BE2C (cell line): ENCODE measurements at regions not wholly inside any gene's neighbourhood (a gene's known extent, or its start where the extent isn't known, plus 50 kb on each side); places are given as distances from the start of the nearest gene placed in this dataset.

Source experiments
- DNase-seq: peaks from one replicate; pipeline ENCODE4 v3.0.0-alpha.2; 2020
- H3K27me3 ChIP-seq: fragments of 250-450 bp; sonication (Bioruptor Pico); 2 replicates; pipeline ENCODE4 v1.5.1; 2020; ENCODE audit warnings: mild to moderate bottlenecking
- H3K36me3 ChIP-seq: fragments of 250-450 bp; sonication (Bioruptor Pico); 2 replicates; pipeline ENCODE4 v1.5.1; 2020; ENCODE audit warnings: mild to moderate bottlenecking
- H3K4me1 ChIP-seq: fragments of 250-450 bp; sonication (Bioruptor Pico); 2 replicates; pipeline ENCODE4 v1.5.1; 2020
- H3K4me3 ChIP-seq: 2 replicates; pipeline ENCODE4 v1.5.1; 2011; ENCODE audit warnings: low read depth, low read length
- H3K9me3 ChIP-seq: fragments of 250-450 bp; sonication (Bioruptor Pico); 2 replicates; pipeline ENCODE4 v1.5.1; 2020
- CTCF ChIP-seq: IDR thresholded peaks from 2 replicates; pipeline ENCODE4 v1.5.1; 2012; ENCODE audit warnings: mild to moderate bottlenecking, low read depth, low read length

GRCh38 chr2:133713049-133713580 lies 144.9 kb upstream of the NCKAP5 start:
- DNase-seq, result peak; percentile 10
- H3K4me1 ChIP-seq, result peaks cover 35% of the 10 kb centered on the region
- H3K4me3 ChIP-seq, result no peak overlapping the region
- H3K36me3 ChIP-seq, result no peaks in the 10 kb centered on the region
- H3K27me3 ChIP-seq, result no peaks in the 10 kb centered on the region
- H3K9me3 ChIP-seq, result peaks cover 2% of the 10 kb centered on the region; the same call in 1 of the 2 replicates
- no peak for TF ChIP-seq CTCF

GRCh38 chr2:133716166-133716565 lies 147.9 kb upstream of the NCKAP5 start:
- no peak for DNase-seq
- Histone ChIP-seq H3K9me3 (no peaks in the 10 kb centered on the region), H3K27me3 (no peaks in the 10 kb centered on the region), H3K4me3 (no peak overlapping the region), H3K36me3 (no peaks in the 10 kb centered on the region), H3K4me1 (peaks cover 32% of the 10 kb centered on the region)
- TF ChIP-seq CTCF, result no peak

DNA sequence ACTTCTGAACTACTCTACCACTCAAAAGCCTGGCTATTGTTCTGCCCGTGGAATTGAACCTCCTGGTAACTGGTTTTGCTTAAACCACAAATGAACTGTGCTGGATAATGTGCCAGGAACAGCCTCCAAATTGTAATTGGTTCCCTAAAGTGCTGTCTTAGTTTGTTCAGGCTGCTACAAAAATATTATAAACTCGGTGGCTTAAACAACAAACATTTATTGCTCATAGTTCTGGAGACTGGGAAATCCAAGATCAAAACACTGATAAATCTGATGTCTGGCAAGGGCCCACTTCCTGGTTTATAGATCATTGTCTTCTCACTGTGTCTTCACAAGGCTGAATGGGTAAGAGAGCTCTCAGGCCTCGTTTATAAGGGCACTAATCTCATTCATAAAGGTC lies 149.2 kb upstream of the NCKAP5 start:
- no peaks in the 10 kb centered on the region for H3K36me3 ChIP-seq
- no peaks in the 10 kb centered on the region for H3K9me3 ChIP-seq
- DNase-seq, result no peak
- TF ChIP-seq CTCF, result no peak
- peaks cover 24% of the 10 kb centered on the region for H3K4me1 ChIP-seq
- no peaks in the 10 kb centered on the region for H3K27me3 ChIP-seq
- no peak overlapping the region for H3K4me3 ChIP-seq

DNA sequence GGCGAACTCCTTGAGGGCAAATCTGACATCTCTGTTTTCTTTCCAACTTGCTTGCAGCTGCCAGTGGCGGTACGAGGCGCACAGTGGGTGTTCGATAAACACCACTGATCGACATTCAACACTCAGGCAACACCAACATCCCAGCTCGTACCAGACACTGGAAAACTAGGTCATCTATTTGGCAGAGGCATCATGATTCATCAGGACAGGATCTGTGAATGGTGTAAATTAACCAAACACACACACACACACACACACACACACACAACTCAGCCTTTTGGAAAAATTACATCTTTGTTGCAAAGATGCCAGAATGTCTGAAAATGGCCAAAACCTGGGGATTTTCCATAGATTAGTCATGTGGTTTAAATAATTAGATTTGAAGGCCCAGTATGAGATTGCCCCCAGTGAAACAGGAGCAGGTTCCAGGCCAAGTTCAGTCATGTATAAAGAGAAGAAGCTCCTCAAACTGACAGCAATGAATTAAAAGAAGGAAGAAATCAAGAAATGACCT lies 150.5 kb upstream of the NCKAP5 start:
- H3K27me3 ChIP-seq, result no peaks in the 10 kb centered on the region
- H3K9me3 ChIP-seq, result no peaks in the 10 kb centered on the region
- H3K36me3 ChIP-seq, result no peaks in the 10 kb centered on the region
- peaks cover 18% of the 10 kb centered on the region for H3K4me1 ChIP-seq
- no peak overlapping the region for H3K4me3 ChIP-seq
- no peak for TF ChIP-seq CTCF
- peak; percentile 63 for DNase-seq

DNA sequence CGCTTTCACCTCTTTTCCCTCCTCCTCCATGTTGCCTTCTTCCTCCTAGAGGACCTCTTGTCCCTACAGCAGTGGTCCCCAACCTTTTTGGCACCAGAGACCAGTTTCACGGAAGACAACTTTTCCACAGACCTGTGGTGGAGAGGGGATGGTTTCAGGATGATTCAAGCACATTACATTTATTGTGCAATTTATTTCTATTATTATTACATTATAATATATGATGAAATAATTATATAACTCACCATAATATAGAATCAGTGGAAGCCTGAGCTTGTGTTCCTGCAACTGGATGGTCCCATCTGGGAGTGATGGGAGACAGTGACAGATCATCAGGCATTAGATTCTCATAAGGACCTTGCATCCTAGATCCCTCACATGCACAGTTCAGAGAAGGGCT lies 152.2 kb upstream of the NCKAP5 start:
- no peak for TF ChIP-seq CTCF
- H3K27me3 ChIP-seq, result no peaks in the 10 kb centered on the region

DNA sequence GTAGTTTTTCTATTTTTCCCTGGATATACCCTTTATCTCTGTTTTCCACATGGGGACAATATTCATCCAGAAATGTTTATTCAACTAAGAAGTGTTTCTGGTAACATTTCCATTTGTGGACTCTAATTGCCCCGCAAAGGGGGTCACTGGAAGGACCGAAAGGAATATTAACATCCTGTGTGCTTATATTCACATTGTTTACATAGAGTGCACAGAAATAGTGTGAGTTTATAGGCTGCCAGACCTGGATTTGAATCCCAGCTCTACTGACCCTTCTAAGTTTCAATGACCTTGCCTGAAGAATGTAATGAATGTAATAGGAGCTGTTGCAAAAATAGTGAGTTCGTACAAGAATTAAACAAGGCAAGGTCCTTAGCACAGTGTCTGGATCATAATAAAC lies 152.9 kb upstream of the NCKAP5 start:
- H3K27me3 ChIP-seq, result no peaks in the 10 kb centered on the region
- H3K9me3 ChIP-seq, result no peaks in the 10 kb centered on the region
- no peaks in the 10 kb centered on the region for H3K36me3 ChIP-seq
- H3K4me3 ChIP-seq, result no peak overlapping the region
- H3K4me1 ChIP-seq, result peaks cover 18% of the 10 kb centered on the region
- TF ChIP-seq CTCF, result no peak
- DNase-seq, result no peak

More for the DNA sequence above, 152.2 kb upstream of the NCKAP5 start:
- H3K36me3 ChIP-seq, result no peaks in the 10 kb centered on the region
- no peak for DNase-seq
- H3K4me3 ChIP-seq, result no peak overlapping the region
- peaks cover 18% of the 10 kb centered on the region for H3K4me1 ChIP-seq
- no peaks in the 10 kb centered on the region for H3K9me3 ChIP-seq
